ENCODE measurements at regions not wholly inside any gene's neighbourhood (a gene's known extent, or its start where the extent isn't known, plus 50 kb on each side); places are given as distances from the start of the nearest gene placed in this dataset.

DNA sequence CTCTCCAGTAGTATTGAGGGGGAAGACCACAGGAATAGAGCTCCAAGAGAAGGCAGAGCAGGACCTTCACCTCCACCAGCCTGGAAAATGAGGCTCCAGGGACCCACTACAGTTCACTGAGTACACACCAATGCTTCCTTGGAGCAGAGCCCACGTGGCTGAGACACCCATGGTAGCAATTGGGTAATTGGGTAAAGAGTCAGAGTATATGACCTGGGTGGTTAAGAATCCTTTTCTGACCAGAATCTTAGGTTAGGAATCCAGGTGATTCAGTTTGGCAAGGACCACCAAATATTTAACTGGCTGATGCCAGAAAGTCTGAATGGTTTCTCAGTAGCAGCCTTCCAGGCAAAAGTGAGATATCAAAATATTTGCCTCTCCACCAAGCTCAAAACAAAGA is 107.7 kb downstream of the MDH1 start:
- no peak for TF ChIP-seq POLR2A (IDR thresholded peaks at IDR 0.05; ENCODE audit: low read length)
- TF ChIP-seq GATA1 (IDR thresholded peaks at IDR 0.05; ENCODE audit: low read depth, low read length), result no peak
